Ishikawa (cell line): ENCODE measurements at regions not wholly inside any gene's neighbourhood (a gene's known extent, or its start where the extent isn't known, plus 50 kb on each side); places are given as distances from the start of the nearest gene placed in this dataset.

Experiments
- CEBPB ChIP-seq: IDR thresholded peaks from 2 replicates; pipeline ENCODE4 v1.6.1; 2012
- EP300 ChIP-seq: IDR thresholded peaks from 2 replicates; pipeline ENCODE4 v1.6.1; 2012; ENCODE audit warnings: borderline replicate concordance
- FOXM1 ChIP-seq: IDR thresholded peaks from 2 replicates; pipeline ENCODE4 v1.6.1; 2012; ENCODE audit warnings: low read depth, borderline replicate concordance
- RAD21 ChIP-seq: IDR thresholded peaks from 2 replicates; pipeline ENCODE4 v1.6.1; 2012; ENCODE audit warnings: low read depth
- YY1 ChIP-seq: IDR thresholded peaks from 2 replicates; pipeline ENCODE4 v1.6.1; 2012; ENCODE audit warnings: low read depth

DNA sequence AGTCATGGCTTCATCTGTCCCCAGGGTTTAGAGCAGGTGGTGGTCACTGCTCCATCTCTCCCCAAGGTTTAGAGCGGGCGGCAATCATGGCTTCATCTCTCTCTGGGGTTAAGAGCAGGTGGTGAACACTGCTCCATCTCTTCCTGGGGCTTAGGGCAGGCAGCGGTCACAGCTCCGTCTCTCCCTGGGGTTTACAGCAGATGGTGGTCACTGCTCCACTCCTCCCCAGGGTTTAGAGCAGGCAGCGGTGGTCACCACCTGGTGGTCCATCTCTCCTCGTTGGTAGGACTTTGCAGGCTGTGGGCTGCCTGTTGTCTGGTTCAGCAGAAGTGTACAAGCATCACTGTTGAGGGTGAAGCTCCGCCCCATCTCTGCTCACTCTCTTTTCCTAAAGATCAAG lies 52.8 kb upstream of the ARHGEF7 start:
- TF ChIP-seq CEBPB (no peak), EP300 (no peak), FOXM1 (no peak), YY1 (no peak), RAD21 (no peak)
